ENCODE measurements at regions not wholly inside any gene's neighbourhood (a gene's known extent, or its start where the extent isn't known, plus 50 kb on each side); places are given as distances from the start of the nearest gene placed in this dataset.

- no peak overlapping the region for H3K56ac ChIP-seq (replicated peaks; ENCODE audit: insufficient read length, low read depth, low read length)
- no peaks in the 10 kb centered on the region for H3K79me2 ChIP-seq (ENCODE audit: control insufficient read depth in 1 of 2, insufficient read depth in 2 of 2, low read length in 2 of 2)
- H3K79me1 ChIP-seq (ENCODE audit: low read depth, low read length): no peaks in the 10 kb centered on the region
- no peak overlapping the region for H3K9ac ChIP-seq (replicated peaks in 1 of 4; ENCODE audit: extremely low read depth in 1 of 4, low read depth in 3 of 4, low read length in 3 of 4)
- no peaks in the 10 kb centered on the region for H3K27me3 ChIP-seq (replicated peaks in 1 of 4; ENCODE audit: control insufficient read depth in 3 of 4, extremely low read depth in 1 of 4, insufficient read depth in 3 of 4, low read length in 3 of 4)
- no peak overlapping the region for H3K4me2 ChIP-seq (ENCODE audit: insufficient read depth in 1 of 2, low read depth in 2 of 2, low read length in 2 of 2)
- H3K14ac ChIP-seq (ENCODE audit: insufficient read length): no peak overlapping the region
- H2AFZ ChIP-seq (ENCODE audit: low read length): no peak overlapping the region
- no peaks in the 10 kb centered on the region; the same call in 1 of the 2 replicates for H3K23me2 ChIP-seq (ENCODE audit: low read depth, low read length)
- 96% methylated on average over 5 of the region's 5 CpGs; no CpG with 5 or more reads in 1 of the 2 experiments for WGBS, 2 experiments (ENCODE audit: extremely low coverage in 1 of 2, insufficient coverage in 1 of 2, insufficient read length in 1 of 2, insufficient replicate concordance in 2 of 2, low coverage in 1 of 2, low lambda C conversion rate in 2 of 2, missing lambda C conversion rate in 1 of 2)
- H3K18ac ChIP-seq (ENCODE audit: extremely low read depth, low read length): no peak overlapping the region
- H2BK120ac ChIP-seq (replicated peaks; ENCODE audit: low read depth, low read length): no peak overlapping the region
- no peaks in the 10 kb centered on the region for H3K9me3 ChIP-seq (ENCODE audit: insufficient read depth in 2 of 2, low read depth in 1 of 2, low read length in 1 of 2)
- no peak overlapping the region for H4K91ac ChIP-seq (replicated peaks; ENCODE audit: insufficient read length, low read length)
- DNase-seq (ENCODE audit: low read depth in 1 of 2, low spot score in 2 of 2) (no peak), FAIRE-seq (no peak)
- H3K4me1 ChIP-seq (replicated peaks in 1 of 4; ENCODE audit: control insufficient read depth in 3 of 4, insufficient read depth in 4 of 4, low read length in 3 of 4): peaks cover 0 to 6% (median 3%) of the 10 kb centered on the region in 4 experiments; a peak in 4 of 7 replicates
- no peak overlapping the region for H4K8ac ChIP-seq (ENCODE audit: extremely low read depth, insufficient read depth, low read length)
- no peak overlapping the region for H2BK15ac ChIP-seq (ENCODE audit: low read length)
- no peaks in the 10 kb centered on the region for H4K20me1 ChIP-seq (replicated peaks in 1 of 2; ENCODE audit: control insufficient read depth in 1 of 2, insufficient read depth in 2 of 2, low read length in 2 of 2)
- no peaks in the 10 kb centered on the region for H3K36me3 ChIP-seq (ENCODE audit: control insufficient read depth in 2 of 4, insufficient read depth in 4 of 4, low read length in 3 of 4)
- peak overlapping the region; percentile 70 for H3K4ac ChIP-seq (replicated peaks; ENCODE audit: insufficient read length, low read depth, low read length)
- POLR2A ChIA-PET (ENCODE audit: partially characterized antibody): interaction anchor here (0.8 kb wide), 1 partner anchor 62 kb away, joined by 4 read pairs; no protein-coding TSS in a partner anchor
- H2BK5ac ChIP-seq (ENCODE audit: low read depth, low read length): no peak overlapping the region
- no peak overlapping the region for H3K23ac ChIP-seq (ENCODE audit: insufficient read length)
- H3K27ac ChIP-seq (ENCODE audit: low read depth, low read length): no peak overlapping the region
- no peak overlapping the region for H2BK12ac ChIP-seq (ENCODE audit: low read depth, low read length)
- no peak overlapping the region for H2AK5ac ChIP-seq (ENCODE audit: low read depth, low read length)
- no peak overlapping the region for H4K5ac ChIP-seq (ENCODE audit: insufficient read length, low read depth, low read length)
- no peak overlapping the region for H3K4me3 ChIP-seq (ENCODE audit: extremely low read depth in 1 of 4, insufficient read depth in 2 of 4, low read depth in 3 of 4, low read length in 4 of 4)
- CTCF ChIA-PET (ENCODE audit: partially characterized antibody): interaction anchor here (0.6 to 1.6 kb wide), 5 partner anchors 114 to 602 kb away, joined by 3 to 4 read pairs (median 3); no protein-coding TSS in a partner anchor
- no peak overlapping the region for H2BK20ac ChIP-seq (ENCODE audit: low read length)
- TF ChIP-seq TAF7 (optimal IDR thresholded peaks at IDR 0.05; ENCODE audit: borderline replicate concordance, low read depth, low read length) (no peak), ZNF274 (IDR thresholded peaks at IDR 0.05; ENCODE audit: borderline replicate concordance, extremely low read depth, low read length) (no peak), FOSL1 (IDR thresholded peaks at IDR 0.05; ENCODE audit: insufficient read depth, low read depth, low read length) (no peak), CHD2 (IDR thresholded peaks at IDR 0.05; ENCODE audit: low read length) (no peak), POLR2A (IDR thresholded peaks at IDR 0.05; ENCODE audit: control extremely low read depth in 1 of 2, low read depth in 2 of 2, low read length in 2 of 2) (no peak), JUND (IDR thresholded peaks at IDR 0.05; ENCODE audit: low read length) (no peak), MAX (IDR thresholded peaks at IDR 0.05) (no peak), CTBP2 (IDR thresholded peaks at IDR 0.05; ENCODE audit: borderline replicate concordance, insufficient read depth, insufficient read length, low read length) (no peak), BRCA1 (IDR thresholded peaks at IDR 0.05; ENCODE audit: low read depth, low read length) (no peak), GABPA (IDR thresholded peaks at IDR 0.05; ENCODE audit: borderline replicate concordance, insufficient read depth, low read length) (no peak), NANOG (IDR thresholded peaks at IDR 0.05; ENCODE audit: insufficient read depth, low read depth, low read length, poor library complexity, severe bottlenecking) (no peak)
These were observed 180.4 kb downstream of the RBM26 start for GRCh38 chr13:79225487-79226232.

Data from H1 (cell line).